ENCODE measurements at regions not wholly inside any gene's neighbourhood (a gene's known extent, or its start where the extent isn't known, plus 50 kb on each side); places are given as distances from the start of the nearest gene placed in this dataset.

DNA sequence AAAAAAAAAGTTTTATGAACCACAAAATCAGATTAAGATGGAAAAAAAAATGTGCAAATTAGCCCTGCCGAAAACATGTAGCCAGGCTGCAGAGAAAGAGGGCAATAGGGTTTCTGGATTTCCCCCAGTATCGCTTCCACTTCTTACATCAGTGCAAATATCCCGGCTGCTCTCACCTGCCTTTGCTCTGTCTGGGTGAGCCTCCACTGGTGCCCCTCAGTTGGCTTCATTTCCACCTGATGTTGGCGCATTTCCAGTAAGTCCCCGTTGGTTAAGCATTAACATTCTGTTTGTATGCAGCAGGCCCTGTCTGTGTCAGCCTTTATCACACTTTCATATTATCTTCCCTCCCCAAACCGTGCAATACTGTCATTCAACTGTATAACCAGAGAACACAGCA, 215.1 kb downstream of the CBLN4 start:
- intact Hi-C loops (cut with micrococcal nuclease) = no loop called here
- ATAC-seq (ENCODE audit: low read depth) (no peak), DNase-seq (no peak)
- no peak overlapping the region for H3K4me3 Mint-ChIP-seq
- ChIA-PET CTCF (no interaction called here), POLR2A (no interaction called here)
- no peaks in the 10 kb centered on the region for H3K4me1 Mint-ChIP-seq
- H3K9me3 Mint-ChIP-seq = peaks cover 8% of the 10 kb centered on the region
- H3K36me3 Mint-ChIP-seq (ENCODE audit: low read depth) = no peaks in the 10 kb centered on the region
- H3K27me3 Mint-ChIP-seq = no peaks in the 10 kb centered on the region
- TF ChIP-seq, protein P1, sequence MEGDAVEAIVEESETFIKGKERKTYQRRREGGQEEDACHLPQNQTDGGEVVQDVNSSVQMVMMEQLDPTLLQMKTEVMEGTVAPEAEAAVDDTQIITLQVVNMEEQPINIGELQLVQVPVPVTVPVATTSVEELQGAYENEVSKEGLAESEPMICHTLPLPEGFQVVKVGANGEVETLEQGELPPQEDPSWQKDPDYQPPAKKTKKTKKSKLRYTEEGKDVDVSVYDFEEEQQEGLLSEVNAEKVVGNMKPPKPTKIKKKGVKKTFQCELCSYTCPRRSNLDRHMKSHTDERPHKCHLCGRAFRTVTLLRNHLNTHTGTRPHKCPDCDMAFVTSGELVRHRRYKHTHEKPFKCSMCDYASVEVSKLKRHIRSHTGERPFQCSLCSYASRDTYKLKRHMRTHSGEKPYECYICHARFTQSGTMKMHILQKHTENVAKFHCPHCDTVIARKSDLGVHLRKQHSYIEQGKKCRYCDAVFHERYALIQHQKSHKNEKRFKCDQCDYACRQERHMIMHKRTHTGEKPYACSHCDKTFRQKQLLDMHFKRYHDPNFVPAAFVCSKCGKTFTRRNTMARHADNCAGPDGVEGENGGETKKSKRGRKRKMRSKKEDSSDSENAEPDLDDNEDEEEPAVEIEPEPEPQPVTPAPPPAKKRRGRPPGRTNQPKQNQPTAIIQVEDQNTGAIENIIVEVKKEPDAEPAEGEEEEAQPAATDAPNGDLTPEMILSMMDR (IDR thresholded peaks at IDR 0.05) = no peak
- H3K27ac Mint-ChIP-seq = no peak overlapping the region

DNA sequence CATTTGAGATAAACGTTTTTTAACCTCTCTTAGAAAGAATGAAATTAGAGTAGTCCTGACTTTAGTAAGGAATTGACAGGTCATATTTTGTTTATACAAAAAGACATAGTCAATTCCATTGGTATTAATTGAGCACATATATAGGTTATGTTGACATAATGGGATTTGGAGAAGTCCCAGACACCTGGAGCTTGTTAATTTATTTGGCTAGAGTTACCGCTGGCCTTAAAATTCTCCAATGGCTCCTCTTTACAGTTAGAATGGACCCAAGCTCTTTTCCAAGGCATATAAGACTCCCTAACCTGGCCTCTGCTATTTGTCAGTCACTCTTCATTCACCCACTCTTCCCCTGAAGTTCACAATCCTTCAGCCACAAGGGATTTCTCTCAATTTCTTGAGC, 221.3 kb downstream of the CBLN4 start:
- H3K27me3 Mint-ChIP-seq = no peaks in the 10 kb centered on the region
- H3K9me3 Mint-ChIP-seq = no peaks in the 10 kb centered on the region
- H3K27ac Mint-ChIP-seq = no peak overlapping the region
- CTCF ChIA-PET = no interaction called here
- ATAC-seq (ENCODE audit: low read depth) = no peak
- POLR2A ChIA-PET = no interaction called here
- no peak overlapping the region for H3K4me3 Mint-ChIP-seq
- no peaks in the 10 kb centered on the region for H3K4me1 Mint-ChIP-seq
- intact Hi-C loops (cut with micrococcal nuclease) = no loop called here
- TF ChIP-seq, protein P1 (IDR thresholded peaks at IDR 0.05) = no peak
- DNase-seq = no peak
- no peaks in the 10 kb centered on the region for H3K36me3 Mint-ChIP-seq (ENCODE audit: low read depth)

DNA sequence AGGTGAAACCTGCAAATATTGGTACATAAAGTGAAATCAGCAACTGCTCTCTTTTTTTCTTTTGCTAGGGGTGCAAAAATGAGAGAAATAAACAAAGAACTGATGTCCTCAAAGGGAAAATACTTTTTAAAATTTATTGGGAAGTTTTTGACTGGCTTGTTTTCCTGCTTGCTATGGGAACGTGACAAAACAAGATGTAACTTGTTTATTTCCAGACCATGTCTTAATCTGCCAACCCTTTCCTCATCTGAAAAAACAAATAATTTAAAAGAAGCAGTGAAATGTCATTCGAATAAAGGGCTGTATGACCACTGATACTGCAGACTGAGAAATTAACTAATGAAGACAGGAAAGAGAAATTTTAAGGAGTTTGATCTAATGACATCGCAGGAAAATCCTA, 221.9 kb downstream of the CBLN4 start:
- ChIA-PET CTCF (no interaction called here), POLR2A (no interaction called here)
- TF ChIP-seq, protein P1 (IDR thresholded peaks at IDR 0.05) = no peak
- Mint-ChIP-seq H3K27me3 (no peaks in the 10 kb centered on the region), H3K4me1 (no peaks in the 10 kb centered on the region), H3K9me3 (no peaks in the 10 kb centered on the region), H3K4me3 (no peak overlapping the region), H3K27ac (no peak overlapping the region), H3K36me3 (ENCODE audit: low read depth) (no peaks in the 10 kb centered on the region)
- no peak for DNase-seq
- intact Hi-C loops (cut with micrococcal nuclease) = no loop called here
- ATAC-seq (ENCODE audit: low read depth) = no peak

GRCh38 chr20:55782912-55783253, 222.4 kb downstream of the CBLN4 start:
- H3K36me3 Mint-ChIP-seq (ENCODE audit: low read depth) = no peaks in the 10 kb centered on the region
- DNase-seq (no peak), ATAC-seq (ENCODE audit: low read depth) (no peak)
- intact Hi-C loops (cut with micrococcal nuclease) = no loop called here
- no peak overlapping the region for H3K4me3 Mint-ChIP-seq
- H3K4me1 Mint-ChIP-seq = no peaks in the 10 kb centered on the region
- ChIA-PET POLR2A (no interaction called here), CTCF (no interaction called here)
- peaks cover 3% of the 10 kb centered on the region for H3K9me3 Mint-ChIP-seq
- TF ChIP-seq, protein P1 (IDR thresholded peaks at IDR 0.05) = no peak
- H3K27ac Mint-ChIP-seq = no peak overlapping the region
- no peaks in the 10 kb centered on the region for H3K27me3 Mint-ChIP-seq

DNA sequence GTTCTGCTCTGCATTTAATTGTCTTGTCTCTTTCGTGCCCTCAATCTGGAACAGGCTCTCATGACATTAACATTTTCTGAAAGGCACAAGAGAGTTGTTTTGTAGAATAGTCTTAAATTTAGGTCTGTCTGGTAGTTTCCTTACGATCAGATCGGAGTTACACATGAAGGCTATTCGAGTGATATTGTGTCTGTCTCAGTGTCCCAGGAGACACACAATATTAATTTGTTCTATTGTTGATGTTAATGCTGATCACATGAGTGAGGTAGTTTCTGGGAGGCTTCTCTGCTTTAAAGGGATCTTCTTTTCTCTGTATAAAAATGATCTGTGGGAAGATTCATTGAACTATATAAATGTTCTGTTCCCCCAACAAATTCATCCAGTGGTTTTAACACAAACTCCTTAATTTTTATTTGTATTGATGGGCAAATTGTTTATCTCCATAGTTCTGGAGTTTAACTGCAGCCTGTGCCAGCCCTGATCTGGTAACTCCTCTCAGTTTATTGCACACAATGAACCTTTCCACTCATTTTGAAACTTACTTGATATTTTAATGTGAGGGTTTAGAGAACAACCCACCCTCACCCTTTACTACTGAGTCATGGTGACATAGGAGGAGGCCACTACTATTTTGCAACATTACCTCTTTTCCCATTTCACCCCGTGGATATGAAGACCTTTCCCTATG, 223.0 kb downstream of the CBLN4 start:
- Mint-ChIP-seq H3K27ac (no peak overlapping the region), H3K9me3 (peaks cover 3% of the 10 kb centered on the region), H3K36me3 (ENCODE audit: low read depth) (no peaks in the 10 kb centered on the region), H3K27me3 (no peaks in the 10 kb centered on the region), H3K4me1 (no peaks in the 10 kb centered on the region), H3K4me3 (no peak overlapping the region)
- POLR2A ChIA-PET = no interaction called here
- TF ChIP-seq, protein P1 (IDR thresholded peaks at IDR 0.05) = no peak
- no peak for DNase-seq
- intact Hi-C loops (cut with micrococcal nuclease) = no loop called here
- ATAC-seq (ENCODE audit: low read depth) = no peak
- CTCF ChIA-PET = no interaction called here

Data from activated B cell treated with CpG ODN at 0.5 μM for 24 hours (primary cell).